ENCODE measurements at regions not wholly inside any gene's neighbourhood (a gene's known extent, or its start where the extent isn't known, plus 50 kb on each side); places are given as distances from the start of the nearest gene placed in this dataset.

DNA sequence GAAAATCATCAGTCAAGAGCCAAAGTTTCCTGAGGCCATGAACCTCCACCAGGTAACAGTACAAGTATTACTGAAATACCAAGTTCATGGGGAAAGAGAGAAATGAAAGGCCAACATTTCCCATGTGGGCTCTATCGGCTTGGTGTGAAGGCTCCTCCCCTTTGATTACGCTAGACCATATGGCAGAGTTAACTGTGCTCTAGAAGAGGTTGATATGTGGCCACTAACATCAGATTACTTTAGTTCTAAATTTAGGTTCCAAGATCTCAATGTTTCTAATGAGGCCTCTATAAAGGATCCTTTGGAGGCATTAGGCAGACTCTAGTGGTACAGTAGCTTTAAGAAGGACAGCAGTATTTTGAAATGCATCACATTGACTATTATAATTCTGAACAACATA is 127.1 kb downstream of the SEMA6D start:
- TF ChIP-seq CTCF (IDR thresholded peaks at IDR 0.05; ENCODE audit: low read depth, low read length, missing input control) = no peak
- no peak for TF ChIP-seq SP1 (IDR thresholded peaks at IDR 0.05)
- no peak for TF ChIP-seq JUND (IDR thresholded peaks at IDR 0.05)
- TF ChIP-seq RAD21 (IDR thresholded peaks at IDR 0.05) = no peak
- TF ChIP-seq, protein P1, sequence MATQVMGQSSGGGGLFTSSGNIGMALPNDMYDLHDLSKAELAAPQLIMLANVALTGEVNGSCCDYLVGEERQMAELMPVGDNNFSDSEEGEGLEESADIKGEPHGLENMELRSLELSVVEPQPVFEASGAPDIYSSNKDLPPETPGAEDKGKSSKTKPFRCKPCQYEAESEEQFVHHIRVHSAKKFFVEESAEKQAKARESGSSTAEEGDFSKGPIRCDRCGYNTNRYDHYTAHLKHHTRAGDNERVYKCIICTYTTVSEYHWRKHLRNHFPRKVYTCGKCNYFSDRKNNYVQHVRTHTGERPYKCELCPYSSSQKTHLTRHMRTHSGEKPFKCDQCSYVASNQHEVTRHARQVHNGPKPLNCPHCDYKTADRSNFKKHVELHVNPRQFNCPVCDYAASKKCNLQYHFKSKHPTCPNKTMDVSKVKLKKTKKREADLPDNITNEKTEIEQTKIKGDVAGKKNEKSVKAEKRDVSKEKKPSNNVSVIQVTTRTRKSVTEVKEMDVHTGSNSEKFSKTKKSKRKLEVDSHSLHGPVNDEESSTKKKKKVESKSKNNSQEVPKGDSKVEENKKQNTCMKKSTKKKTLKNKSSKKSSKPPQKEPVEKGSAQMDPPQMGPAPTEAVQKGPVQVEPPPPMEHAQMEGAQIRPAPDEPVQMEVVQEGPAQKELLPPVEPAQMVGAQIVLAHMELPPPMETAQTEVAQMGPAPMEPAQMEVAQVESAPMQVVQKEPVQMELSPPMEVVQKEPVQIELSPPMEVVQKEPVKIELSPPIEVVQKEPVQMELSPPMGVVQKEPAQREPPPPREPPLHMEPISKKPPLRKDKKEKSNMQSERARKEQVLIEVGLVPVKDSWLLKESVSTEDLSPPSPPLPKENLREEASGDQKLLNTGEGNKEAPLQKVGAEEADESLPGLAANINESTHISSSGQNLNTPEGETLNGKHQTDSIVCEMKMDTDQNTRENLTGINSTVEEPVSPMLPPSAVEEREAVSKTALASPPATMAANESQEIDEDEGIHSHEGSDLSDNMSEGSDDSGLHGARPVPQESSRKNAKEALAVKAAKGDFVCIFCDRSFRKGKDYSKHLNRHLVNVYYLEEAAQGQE (IDR thresholded peaks at IDR 0.05) = no peak
- no peak for TF ChIP-seq TAF1 (conservative IDR thresholded peaks at IDR 0.05)
- TF ChIP-seq, protein P2, sequence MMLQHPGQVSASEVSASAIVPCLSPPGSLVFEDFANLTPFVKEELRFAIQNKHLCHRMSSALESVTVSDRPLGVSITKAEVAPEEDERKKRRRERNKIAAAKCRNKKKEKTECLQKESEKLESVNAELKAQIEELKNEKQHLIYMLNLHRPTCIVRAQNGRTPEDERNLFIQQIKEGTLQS (IDR thresholded peaks at IDR 0.05) = no peak
- TF ChIP-seq, protein P3, sequence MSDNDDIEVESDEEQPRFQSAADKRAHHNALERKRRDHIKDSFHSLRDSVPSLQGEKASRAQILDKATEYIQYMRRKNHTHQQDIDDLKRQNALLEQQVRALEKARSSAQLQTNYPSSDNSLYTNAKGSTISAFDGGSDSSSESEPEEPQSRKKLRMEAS (IDR thresholded peaks at IDR 0.05) = no peak
- TF ChIP-seq EGR1 (IDR thresholded peaks at IDR 0.05; ENCODE audit: low read depth in 2 of 2) = no peak
- TF ChIP-seq RXRA (IDR thresholded peaks at IDR 0.05) = no peak
- TF ChIP-seq GABPA (IDR thresholded peaks at IDR 0.05 in 1 of 2, conservative IDR thresholded peaks at IDR 0.05 in 1 of 2) = no peak
- no peak for TF ChIP-seq YY1 (IDR thresholded peaks at IDR 0.05)
- TF ChIP-seq HNF4A (conservative IDR thresholded peaks at IDR 0.05) = no peak
- no peak for TF ChIP-seq ZBTB33 (IDR thresholded peaks at IDR 0.05)

Data from liver (tissue), 3 donors.